Spleen (tissue), 11 donors: ENCODE measurements at regions not wholly inside any gene's neighbourhood (a gene's known extent, or its start where the extent isn't known, plus 50 kb on each side); places are given as distances from the start of the nearest gene placed in this dataset.

Source experiments
- DNase-seq: peaks from one replicate; pipeline ENCODE4 v3.0.0-alpha.2; 2020
- H3K27ac ChIP-seq, 8 donors: fragments of 200-600 bp; sonication (generic) in 7 of 8; 1 replicate in 4 of 8; 2 replicates in 4 of 8; pipeline versions ENCODE4 v1.5.0 to v1.8.0; 2016 to 2021; ENCODE audit warnings: inconsistent platforms in 4 of 8, mild to moderate bottlenecking in 4 of 8, moderate library complexity in 1 of 8
- H3K27me3 ChIP-seq, 7 donors: fragments of 200-600 bp; sonication (generic) in 6 of 7; replicated peaks in 1 of 7; 1 replicate in 4 of 7; 2 replicates in 3 of 7; pipeline versions ENCODE4 v1.5.0 to v1.8.0; 2016 to 2021; ENCODE audit warnings: inconsistent platforms in 3 of 7, mild to moderate bottlenecking in 1 of 7
- H3K36me3 ChIP-seq, 6 donors: fragments of 200-600 bp; sonication (generic) in 5 of 6; 1 replicate in 4 of 6; 2 replicates in 2 of 6; pipeline versions ENCODE4 v1.5.0 to v1.8.0; 2016 to 2021; ENCODE audit warnings: inconsistent platforms in 2 of 6
- H3K4me1 ChIP-seq, 6 donors: fragments of 200-600 bp; sonication (generic) in 5 of 6; 1 replicate in 3 of 6; 2 replicates in 3 of 6; pipeline versions ENCODE4 v1.5.0 to v1.8.0; 2016 to 2021; ENCODE audit warnings: inconsistent platforms in 3 of 6
- H3K4me3 ChIP-seq, 8 donors: fragments of 200-600 bp; sonication (generic) in 7 of 8; 1 replicate in 4 of 8; 2 replicates in 4 of 8; pipeline versions ENCODE4 v1.5.0 to v1.8.0; 2016 to 2021; ENCODE audit warnings: inconsistent platforms in 4 of 8, mild to moderate bottlenecking in 4 of 8, moderate library complexity in 2 of 8
- H3K9me3 ChIP-seq, 8 donors: fragments of 200-600 bp; sonication (generic) in 7 of 8; 1 replicate in 4 of 8; 2 replicates in 4 of 8; pipeline versions ENCODE4 v1.5.0 to v1.8.0; 2016 to 2021; ENCODE audit warnings: inconsistent platforms in 4 of 8
- CTCF ChIP-seq, 11 experiments: fragments of 200-600 bp in 7 of 11; fragments of 450-650 bp in 4 of 11; sonication (generic) in 4 of 11; IDR thresholded peaks in 8 of 11; conservative IDR thresholded peaks in 3 of 11; 1 replicate in 7 of 11; 2 replicates in 4 of 11; pipeline versions ENCODE4 v1.4.0 to v1.8.0; 2016 to 2021; ENCODE audit warnings: antibody characterized with exemption in 11 of 11, inconsistent platforms in 4 of 11, mild to moderate bottlenecking in 1 of 11
- POLR2A ChIP-seq, 3 donors: fragments of 450-650 bp; IDR thresholded peaks; one replicate each; pipeline ENCODE4 v1.5.1; 2017; ENCODE audit warnings: antibody characterized with exemption in 3 of 3, mild to moderate bottlenecking in 1 of 3
- POLR2AphosphoS5 ChIP-seq, 3 donors: sonication (generic); formaldehyde crosslinking; IDR thresholded peaks; one replicate each; pipeline ENCODE4 v1.5.1; 2017; ENCODE audit warnings: antibody characterized with exemption in 3 of 3
- WGBS, 5 donors: extraction: QIAGEN DNeasy Blood & Tissue Kit in 3 of 5; methylation state at CpG; one replicate each; pipeline versions ENCODE4 v1.1.5 to v1.1.7; 2013 to 2018; 5-methylcytosine and 5-hydroxymethylcytosine counted together
- intact Hi-C: fragments of 100-400 bp; cut with DNase I; formaldehyde crosslinking; loops from one replicate; pipeline ENCODE4 v1.15.0; 2023; ENCODE audit warnings: low total_unique reads
- donor health status: healthy with polysubstance abuse.
- donor health status: DM: no; HTN: no; CAD: no; lungs with moderate emphysema.
- donor health status: DM: no; HTN: no; CAD: no.
- donor health status: Bipolar disorder and iron deficiency.
- donor health status: healthy.
- donor health status: DM: no; HTN: no; CAD: no.
- donor health status: DM: yes; HTN: yes; CAD: no.

- Histone ChIP-seq H3K27ac (no peak overlapping the region), H3K4me1 (no peaks in the 10 kb centered on the region), H3K36me3 (no peaks in the 10 kb centered on the region), H3K9me3 (peaks cover 6 to 43% (median 37%) of the 10 kb centered on the region in 8 donors), H3K4me3 (no peak overlapping the region), H3K27me3 (no peaks in the 10 kb centered on the region)
- intact Hi-C loops = no loop called here
- 83 to 92% (median 86%) methylated on average over 4 of the region's 4 CpGs for WGBS, 5 donors
- DNase-seq = no peak
- TF ChIP-seq CTCF (IDR thresholded peaks at IDR 0.05 in 8 of 11, conservative IDR thresholded peaks at IDR 0.05 in 3 of 11) = no peak
- TF ChIP-seq POLR2AphosphoS5 (IDR thresholded peaks at IDR 0.05) = no peak
- TF ChIP-seq POLR2A (IDR thresholded peaks at IDR 0.05) = no peak
These were observed 387.1 kb downstream of the DHX35 start for GRCh38 chr20:39349240-39349639.

GRCh38 chr20:39347626-39348025 is 385.5 kb downstream of the DHX35 start:
- no peaks in the 10 kb centered on the region for H3K27me3 ChIP-seq
- no peak for DNase-seq
- TF ChIP-seq POLR2AphosphoS5 (IDR thresholded peaks at IDR 0.05) (no peak), POLR2A (IDR thresholded peaks at IDR 0.05) (no peak)
- no peak overlapping the region for H3K4me3 ChIP-seq
- H3K27ac ChIP-seq = no peak overlapping the region
- no peaks in the 10 kb centered on the region for H3K36me3 ChIP-seq
- WGBS, 5 donors = 86 to 97% (median 90%) methylated on average over 5 of the region's 5 CpGs
- no peaks in the 10 kb centered on the region for H3K4me1 ChIP-seq
- intact Hi-C loops = no loop called here
- peaks cover 6 to 43% (median 37%) of the 10 kb centered on the region in 8 donors for H3K9me3 ChIP-seq

- peaks cover 0 to 10% (median 0%) of the 10 kb centered on the region in 6 donors for H3K4me1 ChIP-seq
These were observed 380.3 kb downstream of the DHX35 start for GRCh38 chr20:39342463-39342862.

GRCh38 chr20:39338469-39339376 is 376.6 kb downstream of the DHX35 start:
- 56 to 80% (median 70%) methylated on average over 6 of the region's 6 CpGs for WGBS, 5 donors
- H3K4me3 ChIP-seq = no peak overlapping the region
- no peaks in the 10 kb centered on the region for H3K36me3 ChIP-seq
- intact Hi-C loops = no loop called here
- H3K4me1 ChIP-seq = peaks cover 0 to 10% (median 0%) of the 10 kb centered on the region in 6 donors
- TF ChIP-seq POLR2AphosphoS5 (IDR thresholded peaks at IDR 0.05) = no peak
- TF ChIP-seq CTCF (IDR thresholded peaks at IDR 0.05 in 8 of 11, conservative IDR thresholded peaks at IDR 0.05 in 3 of 11) = no peak
- TF ChIP-seq POLR2A (IDR thresholded peaks at IDR 0.05) = no peak
- peak overlapping the region in 6 of 8 donors; percentile 9 to 72 (median 43) for H3K27ac ChIP-seq
- DNase-seq = no peak
- no peaks in the 10 kb centered on the region for H3K9me3 ChIP-seq
- no peaks in the 10 kb centered on the region for H3K27me3 ChIP-seq

More at GRCh38 chr20:39342463-39342862, 380.3 kb downstream of the DHX35 start:
- Histone ChIP-seq H3K9me3 (peaks cover 0 to 8% (median 2%) of the 10 kb centered on the region in 8 donors), H3K27me3 (no peaks in the 10 kb centered on the region), H3K4me3 (no peak overlapping the region), H3K27ac (no peak overlapping the region), H3K36me3 (no peaks in the 10 kb centered on the region)
- TF ChIP-seq POLR2A (IDR thresholded peaks at IDR 0.05) = no peak
- TF ChIP-seq CTCF (IDR thresholded peaks at IDR 0.05 in 8 of 11, conservative IDR thresholded peaks at IDR 0.05 in 3 of 11) = no peak
- TF ChIP-seq POLR2AphosphoS5 (IDR thresholded peaks at IDR 0.05) = no peak
- intact Hi-C loops = no loop called here
- 45 to 80% (median 63%) methylated on average over 1 of the region's 1 CpG for WGBS, 5 donors
- DNase-seq = no peak
